A673 (cell line): ENCODE measurements at regions not wholly inside any gene's neighbourhood (a gene's known extent, or its start where the extent isn't known, plus 50 kb on each side); places are given as distances from the start of the nearest gene placed in this dataset.
A peak's percentile ranks its signal among the peaks of the same experiment; 100 is the strongest.
"Not testable (repeated sequence)": the region's sequence is repeated elsewhere in the genome, so short reads cannot be mapped to it uniquely, and the experiment has no call there.

Source experiments
- BruUV-seq: library from RNA; stranded (reverse); fragments of 400-500 nt; replicated peaks from 2 replicates; lab custom pipeline; 2021; lab: Mats Ljungman, UMichigan
- CTCF ChIA-PET: fragments of 300-600 bp; sonication (Branson Sonifier 250); formaldehyde crosslinking; loops from one replicate; lab custom pipeline; 2022; ENCODE audit warnings: antibody characterized with exemption; lab: Charles Lee
- POLR2A ChIA-PET: fragments of 300-600 bp; sonication (Branson Sonifier 250); formaldehyde crosslinking; loops from one replicate; lab custom pipeline; 2022; ENCODE audit warnings: antibody characterized with exemption; ENCODE audit not compliant: low non-redundant PET; lab: Charles Lee
- DNase-seq: peaks from one replicate; pipeline ENCODE4 v3.0.0-alpha.2; 2015; ENCODE audit warnings: low spot score
- H3K27ac ChIP-seq: fragments of 200-600 bp; sonication (generic); 2 replicates; pipeline ENCODE4 v1.5.1; 2016; ENCODE audit warnings: mixed run types, low read depth, mild to moderate bottlenecking, mixed read lengths, antibody characterized with exemption, low read length; ENCODE audit not compliant: poor library complexity, severe bottlenecking
- H3K27me3 ChIP-seq: fragments of 200-600 bp; sonication (generic); replicated peaks from 2 replicates; pipeline ENCODE4 v1.6.1; 2017; ENCODE audit warnings: mixed run types, low read depth, mild to moderate bottlenecking, mixed read lengths, antibody characterized with exemption, low read length; ENCODE audit not compliant: insufficient read depth, poor library complexity
- H3K36me3 ChIP-seq: fragments of 200-600 bp; sonication (generic); 2 replicates; pipeline ENCODE4 v1.6.1; 2016; ENCODE audit warnings: mixed run types, mild to moderate bottlenecking, mixed read lengths, antibody characterized with exemption, low read length; ENCODE audit not compliant: insufficient read depth, poor library complexity, severe bottlenecking
- H3K4me1 ChIP-seq: fragments of 200-600 bp; sonication (generic); 2 replicates; pipeline ENCODE4 v1.6.1; 2017; ENCODE audit warnings: mixed run types, mild to moderate bottlenecking, mixed read lengths, antibody characterized with exemption, low read length; ENCODE audit not compliant: insufficient read depth, poor library complexity, severe bottlenecking
- H3K4me3 ChIP-seq: fragments of 200-600 bp; sonication (generic); 2 replicates; pipeline ENCODE4 v1.5.1; 2016; ENCODE audit warnings: low read depth, mixed run types, mild to moderate bottlenecking, mixed read lengths, low read length; ENCODE audit not compliant: poor library complexity, severe bottlenecking
- H3K9me3 ChIP-seq: fragments of 200-600 bp; sonication (generic); 2 replicates; pipeline ENCODE4 v1.6.1; 2016; ENCODE audit warnings: mixed run types, low read depth, mild to moderate bottlenecking, mixed read lengths, antibody characterized with exemption, low read length; ENCODE audit not compliant: poor library complexity, severe bottlenecking
- EZH2 ChIP-seq: fragments of 200-600 bp; sonication (generic); IDR thresholded peaks from 2 replicates; pipeline ENCODE4 v1.6.1; 2017; ENCODE audit warnings: borderline replicate concordance, low read depth, mild to moderate bottlenecking, mixed read lengths, antibody characterized with exemption, low read length; ENCODE audit not compliant: poor library complexity, severe bottlenecking
- intact Hi-C: fragments of 100-400 bp; cut with micrococcal nuclease; formaldehyde crosslinking; loops from one replicate; pipeline ENCODE4 v1.10.0; 2022; ENCODE audit not compliant: unreplicated experiment
- TF ChIP-seq, protein P1 (sequence below): fragments of 300-800, 200-600 bp; sonication (generic); conservative IDR thresholded peaks from 2 replicates; pipeline ENCODE4 v1.5.1; 2017; ENCODE audit warnings: low read depth, mild to moderate bottlenecking, antibody characterized with exemption, low read length, moderate library complexity, mixed read lengths

- Histone ChIP-seq H3K4me3 (no peak overlapping the region), H3K4me1 (peaks cover 2% of the 10 kb centered on the region), H3K27ac (no peak overlapping the region), H3K9me3 (no peaks in the 10 kb centered on the region), H3K27me3 (no peaks in the 10 kb centered on the region), H3K36me3 (no peaks in the 10 kb centered on the region)
- DNase-seq, result no peak
- intact Hi-C loops, result no loop called here
- CTCF ChIA-PET, result interaction anchor here (0.7 kb wide), 1 partner anchor 1345 kb away, joined by 8 read pairs; no protein-coding TSS in a partner anchor
- POLR2A ChIA-PET, result no interaction called here
- TF ChIP-seq EZH2, result no peak
- TF ChIP-seq, protein P1, sequence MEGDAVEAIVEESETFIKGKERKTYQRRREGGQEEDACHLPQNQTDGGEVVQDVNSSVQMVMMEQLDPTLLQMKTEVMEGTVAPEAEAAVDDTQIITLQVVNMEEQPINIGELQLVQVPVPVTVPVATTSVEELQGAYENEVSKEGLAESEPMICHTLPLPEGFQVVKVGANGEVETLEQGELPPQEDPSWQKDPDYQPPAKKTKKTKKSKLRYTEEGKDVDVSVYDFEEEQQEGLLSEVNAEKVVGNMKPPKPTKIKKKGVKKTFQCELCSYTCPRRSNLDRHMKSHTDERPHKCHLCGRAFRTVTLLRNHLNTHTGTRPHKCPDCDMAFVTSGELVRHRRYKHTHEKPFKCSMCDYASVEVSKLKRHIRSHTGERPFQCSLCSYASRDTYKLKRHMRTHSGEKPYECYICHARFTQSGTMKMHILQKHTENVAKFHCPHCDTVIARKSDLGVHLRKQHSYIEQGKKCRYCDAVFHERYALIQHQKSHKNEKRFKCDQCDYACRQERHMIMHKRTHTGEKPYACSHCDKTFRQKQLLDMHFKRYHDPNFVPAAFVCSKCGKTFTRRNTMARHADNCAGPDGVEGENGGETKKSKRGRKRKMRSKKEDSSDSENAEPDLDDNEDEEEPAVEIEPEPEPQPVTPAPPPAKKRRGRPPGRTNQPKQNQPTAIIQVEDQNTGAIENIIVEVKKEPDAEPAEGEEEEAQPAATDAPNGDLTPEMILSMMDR, result no peak
- BruUV-seq, result no TSS peak
Observed at GRCh38 chr14:38363217-38363616, 107.3 kb upstream of the CLEC14A start.

DNA sequence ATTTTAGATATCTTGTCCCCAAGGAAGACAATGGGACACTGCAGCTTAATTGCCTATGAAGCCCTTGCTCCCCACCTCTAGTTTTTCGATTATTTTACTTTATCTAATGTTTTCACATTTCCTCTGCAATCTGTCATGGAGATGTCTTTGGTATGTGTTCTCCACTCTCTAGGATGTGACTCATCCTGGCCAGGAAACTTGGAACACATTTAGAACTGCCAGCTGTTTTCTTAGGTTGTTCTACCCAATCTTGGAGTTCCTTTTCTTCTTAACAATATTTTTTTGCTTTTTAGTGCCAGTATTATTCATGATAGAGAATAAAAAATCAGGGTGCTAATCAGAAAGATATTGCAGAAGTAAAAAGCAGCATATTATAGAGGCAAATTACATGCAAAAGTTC is 101.7 kb upstream of the CLEC14A start:
- peak; percentile 80 for DNase-seq
- Histone ChIP-seq H3K4me3 (no peak overlapping the region), H3K4me1 (no peaks in the 10 kb centered on the region), H3K27me3 (no peaks in the 10 kb centered on the region), H3K9me3 (no peaks in the 10 kb centered on the region), H3K36me3 (no peaks in the 10 kb centered on the region), H3K27ac (no peak overlapping the region)
- TF ChIP-seq, protein P1, result no peak
- no peak for TF ChIP-seq EZH2
- no TSS peak for BruUV-seq
- POLR2A ChIA-PET, result no interaction called here
- intact Hi-C loops, result no loop called here
- CTCF ChIA-PET, result no interaction called here

DNA sequence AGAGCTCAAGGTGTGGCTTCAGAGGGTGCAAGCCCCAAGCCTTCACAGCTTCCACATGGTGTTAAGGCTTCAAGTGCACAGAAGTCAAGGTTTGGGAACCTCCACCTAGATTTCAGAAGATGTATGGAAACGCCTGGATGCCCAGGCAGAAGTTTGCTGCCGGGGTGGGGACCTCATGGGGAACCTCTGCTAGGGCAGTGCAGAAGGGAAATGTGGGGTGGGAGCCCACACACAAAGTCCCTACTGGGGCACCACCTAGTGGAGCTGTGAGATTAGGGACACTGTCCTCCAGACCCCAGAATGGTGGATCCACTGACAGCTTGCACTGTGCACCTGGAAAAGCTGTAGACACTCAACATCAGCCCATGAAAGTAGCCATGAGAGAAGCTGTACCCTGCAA is 99.6 kb upstream of the CLEC14A start:
- CTCF ChIA-PET, result interaction anchor here (0.5 kb wide), 1 partner anchor 147 kb away, joined by 5 read pairs; no protein-coding TSS in a partner anchor
- H3K36me3 ChIP-seq, H3K4me3 ChIP-seq, intact Hi-C loops, POLR2A ChIA-PET, H3K9me3 ChIP-seq, H3K27me3 ChIP-seq, BruUV-seq, H3K4me1 ChIP-seq, H3K27ac ChIP-seq, DNase-seq: not testable (repeated sequence)

DNA sequence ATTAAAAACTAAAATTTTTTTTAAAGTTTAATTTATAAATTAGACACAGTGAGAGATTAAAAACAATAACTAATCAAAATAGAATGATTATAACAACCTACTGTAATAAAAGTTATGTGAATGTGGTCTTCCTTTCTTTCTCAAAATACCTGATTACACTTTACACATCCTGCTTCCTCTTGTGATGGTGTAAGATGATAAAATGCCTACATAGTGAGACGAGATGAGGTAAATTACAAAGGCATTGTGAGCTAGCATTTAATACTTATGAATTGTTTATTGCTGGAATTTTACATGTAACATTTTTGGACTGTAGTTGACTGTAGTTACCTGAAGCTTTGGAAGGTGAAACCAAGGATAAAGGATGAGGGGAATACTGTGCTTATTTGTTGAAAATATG is 94.2 kb upstream of the CLEC14A start:
- Histone ChIP-seq H3K4me1 (no peaks in the 10 kb centered on the region), H3K4me3 (no peak overlapping the region), H3K36me3 (no peaks in the 10 kb centered on the region), H3K27me3 (no peaks in the 10 kb centered on the region), H3K27ac (no peak overlapping the region), H3K9me3 (no peaks in the 10 kb centered on the region)
- no peak for DNase-seq
- BruUV-seq, result no TSS peak
- intact Hi-C loops, result no loop called here
- TF ChIP-seq, protein P1, result no peak
- TF ChIP-seq EZH2, result no peak
- POLR2A ChIA-PET, result no interaction called here
- CTCF ChIA-PET, result no interaction called here
